HG03097 (cell line): ENCODE measurements at regions not wholly inside any gene's neighbourhood (a gene's known extent, or its start where the extent isn't known, plus 50 kb on each side); places are given as distances from the start of the nearest gene placed in this dataset.
"Not testable (repeated sequence)": the region's sequence is repeated elsewhere in the genome, so short reads cannot be mapped to it uniquely, and the experiment has no call there.

ENCODE experiments used
- ATAC-seq: cut with Tn5 transposase; IDR thresholded peaks from one replicate; pipeline ENCODE4 v1.9.1; 2021; ENCODE audit not compliant: unreplicated experiment, low FRiP score

DNA sequence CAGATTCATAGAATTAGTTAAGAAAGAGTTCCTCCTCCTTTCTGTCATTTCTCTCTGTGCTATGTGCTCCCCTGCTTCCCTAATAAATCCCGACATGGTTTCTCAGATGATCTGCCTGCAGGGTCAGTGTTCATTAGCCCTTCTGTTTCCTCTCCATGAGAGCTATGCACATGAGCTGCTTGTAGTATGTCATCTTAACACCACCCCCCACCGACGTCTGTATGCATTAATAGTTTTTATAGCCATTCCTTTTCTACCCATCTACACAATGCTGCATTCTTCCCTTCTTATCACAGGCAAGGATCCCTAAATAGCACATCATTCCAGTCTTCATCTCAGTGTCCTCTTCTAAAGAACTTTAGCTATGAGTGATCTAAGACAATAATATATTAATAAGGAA lies 809.1 kb downstream of the ANKRD7 start:
- ATAC-seq, result no peak

DNA sequence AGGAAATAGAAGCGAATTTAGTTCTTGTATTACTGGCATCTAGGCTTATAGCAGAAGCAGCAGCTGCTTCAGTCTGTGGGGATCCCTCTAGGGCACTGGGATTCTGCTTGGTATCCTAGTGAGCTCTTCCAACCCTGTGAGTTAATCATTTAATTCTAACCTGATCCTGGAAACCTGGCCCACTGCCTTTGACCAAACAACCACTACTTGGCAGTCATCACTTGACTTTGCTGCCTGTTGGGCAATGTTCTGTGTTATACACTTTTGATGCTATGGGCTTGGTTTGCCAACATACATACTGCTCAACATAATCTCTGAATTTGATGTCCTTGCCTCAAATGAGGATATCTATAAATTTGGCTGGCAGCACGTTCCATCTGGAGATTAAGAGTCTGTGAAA lies 813.4 kb downstream of the ANKRD7 start:
- ATAC-seq, result no peak

GRCh38 chr7:119046068-119046467 lies 821.6 kb downstream of the ANKRD7 start:
- ATAC-seq, result no peak

- no peak for ATAC-seq
Observed at GRCh38 chr7:119065966-119066365, 841.5 kb downstream of the ANKRD7 start.

- no peak for ATAC-seq
Observed at GRCh38 chr7:119086026-119086425, 861.5 kb downstream of the ANKRD7 start.

GRCh38 chr7:119090851-119091250 lies 866.3 kb downstream of the ANKRD7 start:
- no peak for ATAC-seq

- no peak for ATAC-seq
Observed at GRCh38 chr7:119096683-119097082, 872.2 kb downstream of the ANKRD7 start.

DNA sequence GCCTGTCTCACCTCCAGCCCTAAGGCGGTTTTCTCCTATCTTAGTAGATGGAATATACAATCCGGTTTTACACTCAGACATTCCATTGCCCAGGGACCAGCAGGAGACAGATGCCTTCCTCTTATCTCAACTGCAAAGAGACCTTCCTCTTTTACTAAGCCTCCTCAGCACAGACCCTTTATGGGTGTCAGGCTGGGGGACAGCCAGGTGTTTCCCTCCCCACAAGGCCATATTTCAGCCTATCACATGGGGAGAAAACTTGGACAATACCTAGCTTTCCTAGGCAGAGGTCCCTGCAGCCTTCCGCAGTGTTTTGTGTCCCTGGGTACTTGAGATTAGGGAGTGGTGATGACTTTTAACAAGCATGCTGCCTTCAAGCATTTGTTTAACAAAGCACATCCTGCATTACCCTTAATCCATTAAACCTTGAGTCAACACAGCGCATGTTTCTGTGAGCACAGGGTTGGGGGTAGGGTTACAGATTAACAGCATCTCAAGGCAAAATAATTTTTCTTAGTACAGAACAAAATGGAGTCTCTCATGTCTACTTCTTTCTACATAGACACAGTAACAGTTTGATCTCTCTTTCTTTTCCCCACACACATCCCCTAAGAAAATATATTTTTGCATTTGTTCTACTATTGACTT lies 876.2 kb downstream of the ANKRD7 start:
- ATAC-seq, result not testable (repeated sequence)

- no peak for ATAC-seq
Observed at GRCh38 chr7:119102291-119102690, 877.8 kb downstream of the ANKRD7 start.

DNA sequence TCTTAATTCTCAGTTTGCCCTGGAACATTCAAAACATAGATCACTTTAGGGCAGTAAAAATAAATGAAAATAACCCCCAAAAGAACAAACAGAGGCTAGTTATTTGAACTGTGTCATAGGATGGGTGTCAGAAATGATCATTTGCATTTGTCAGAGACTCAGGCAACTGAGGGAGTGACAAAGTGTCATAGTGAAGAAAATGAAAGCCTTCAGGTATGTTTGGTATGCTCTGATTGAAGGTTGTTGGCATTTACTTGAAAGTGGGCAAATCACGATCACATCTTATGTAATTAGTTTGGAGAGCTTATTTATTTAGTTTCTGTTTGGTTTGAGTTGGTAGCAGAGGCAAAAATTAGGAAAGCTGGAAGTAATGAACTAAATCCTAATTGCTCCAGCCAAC lies 880.9 kb downstream of the ANKRD7 start:
- ATAC-seq, result no peak

- no peak for ATAC-seq
Observed at GRCh38 chr7:119123326-119123725, 898.8 kb downstream of the ANKRD7 start.

DNA sequence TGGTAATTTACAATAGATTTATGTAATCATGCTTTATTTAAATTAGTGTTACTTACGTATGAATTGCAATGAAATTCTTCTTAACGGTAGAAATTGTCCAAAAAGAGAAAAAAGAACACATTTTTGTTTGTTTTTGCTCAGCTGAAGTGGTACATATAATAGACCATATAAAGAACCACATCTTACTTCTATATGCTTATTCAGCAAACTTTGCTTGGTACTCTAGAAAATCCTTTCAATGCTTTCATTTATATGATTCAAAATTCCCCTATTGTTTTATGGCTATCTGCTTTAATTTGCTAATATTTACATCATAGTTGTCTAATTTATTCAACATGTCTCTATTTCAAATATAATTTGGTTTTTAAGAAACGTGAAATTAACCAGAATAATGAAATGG lies 903.2 kb downstream of the ANKRD7 start:
- ATAC-seq, result no peak

DNA sequence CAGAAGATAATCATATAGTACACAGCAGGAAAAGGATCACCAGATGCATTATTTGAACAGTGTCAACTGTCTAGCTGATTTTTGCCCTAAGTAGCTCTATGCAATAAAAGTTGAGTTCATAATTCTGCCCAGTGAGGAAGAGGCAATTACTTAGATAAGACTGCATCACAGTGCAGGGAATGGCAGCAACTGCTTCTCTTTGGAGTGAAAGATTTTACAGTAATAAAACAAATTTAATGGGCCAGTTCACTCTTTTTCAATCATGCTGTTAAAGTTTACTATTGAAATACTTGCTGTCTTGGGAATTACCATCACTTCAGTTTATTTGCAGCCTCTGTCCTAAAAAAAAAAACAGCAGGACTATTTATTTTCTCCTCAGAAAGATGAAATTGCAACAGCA lies 907.9 kb downstream of the ANKRD7 start:
- ATAC-seq, result no peak

DNA sequence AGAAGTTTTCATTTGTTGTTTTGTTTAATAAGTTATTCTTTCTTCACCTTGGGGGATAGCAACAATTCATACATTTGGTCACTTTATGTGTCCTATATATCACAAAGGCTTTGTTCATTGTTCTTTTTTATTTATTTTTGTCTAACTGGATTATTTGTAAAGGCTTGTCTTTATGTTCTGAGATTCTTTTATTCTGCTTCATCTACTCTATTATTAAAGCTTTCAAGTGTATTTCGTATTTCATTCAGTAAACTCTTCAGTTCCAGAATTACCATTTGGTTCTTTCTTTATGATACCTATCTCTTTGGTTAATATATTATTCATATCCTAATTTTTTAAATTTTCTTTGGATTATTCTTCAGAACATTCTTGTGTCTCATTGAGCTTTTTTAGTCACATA lies 942.9 kb downstream of the ANKRD7 start:
- ATAC-seq, result no peak

DNA sequence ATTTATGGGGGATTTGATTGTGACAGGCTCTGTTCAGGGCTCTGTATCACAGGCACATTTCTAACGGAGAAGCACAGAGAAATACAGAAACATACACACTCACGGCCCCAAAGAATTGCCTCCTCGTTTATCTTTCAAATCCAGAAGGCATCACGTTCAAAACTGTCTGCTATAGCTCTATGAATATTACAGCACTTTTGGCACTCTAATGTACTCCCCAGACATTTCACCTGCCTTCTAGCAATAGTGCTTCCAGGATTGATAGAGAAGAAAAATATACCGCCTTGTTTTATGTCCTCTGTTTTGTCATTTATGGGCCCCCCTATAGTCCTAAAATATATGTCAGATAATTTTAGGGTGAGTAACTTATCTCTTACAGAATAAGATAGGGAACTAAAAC lies 947.5 kb downstream of the ANKRD7 start:
- ATAC-seq, result no peak

DNA sequence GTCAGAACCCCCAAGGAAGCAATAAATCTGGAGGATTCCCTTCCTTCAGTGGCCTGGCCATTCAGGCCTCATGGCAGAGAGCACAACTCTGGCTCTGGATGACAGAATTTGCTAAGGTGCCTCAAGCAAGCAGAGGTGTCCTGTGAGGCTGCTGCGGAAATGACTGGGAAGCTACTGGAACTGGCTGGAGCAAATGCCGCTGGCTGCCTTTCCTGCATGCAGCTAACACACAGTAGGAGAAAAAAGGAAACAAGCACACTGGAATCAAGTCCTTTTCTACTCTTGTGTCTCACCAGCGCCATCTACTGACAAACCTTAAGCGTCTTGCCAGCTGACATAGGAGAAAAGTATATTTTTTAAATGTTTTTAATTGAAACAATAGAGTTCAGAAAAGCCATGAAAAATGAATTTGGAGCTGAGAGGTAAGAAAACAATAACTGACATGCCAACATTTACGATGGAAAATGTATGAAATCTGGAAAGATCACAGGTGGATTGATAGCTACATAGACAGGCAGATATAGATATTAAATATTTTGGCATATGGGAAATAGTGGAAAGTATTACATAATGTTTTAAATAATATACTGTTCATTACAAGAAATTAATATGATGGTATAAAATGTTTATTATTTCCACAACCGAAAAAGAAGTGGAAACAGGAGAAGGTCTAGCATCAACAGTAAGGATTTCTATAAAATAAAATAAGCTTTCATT lies 951.6 kb downstream of the ANKRD7 start:
- no peak for ATAC-seq

DNA sequence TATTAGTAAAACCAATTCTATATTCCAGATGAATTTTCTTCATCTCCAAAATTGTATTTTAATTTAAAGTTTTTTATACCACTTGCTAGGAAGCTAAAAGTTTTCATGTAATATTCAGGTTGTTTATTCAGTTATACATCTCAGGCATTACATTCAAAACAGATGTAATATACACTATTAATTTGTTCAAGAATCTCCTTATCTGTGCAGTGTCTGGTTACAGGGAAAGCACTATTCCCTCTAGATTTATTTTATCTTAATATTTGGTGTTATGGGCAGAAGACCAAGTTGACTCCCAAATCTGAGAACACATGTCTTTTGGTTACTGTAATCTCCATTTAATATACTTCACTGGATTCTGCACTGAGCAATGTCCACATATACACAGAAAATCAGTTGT lies 953.4 kb downstream of the ANKRD7 start:
- ATAC-seq, result no peak

- ATAC-seq, result no peak
Observed at GRCh38 chr7:119184124-119184788, 959.8 kb downstream of the ANKRD7 start.

DNA sequence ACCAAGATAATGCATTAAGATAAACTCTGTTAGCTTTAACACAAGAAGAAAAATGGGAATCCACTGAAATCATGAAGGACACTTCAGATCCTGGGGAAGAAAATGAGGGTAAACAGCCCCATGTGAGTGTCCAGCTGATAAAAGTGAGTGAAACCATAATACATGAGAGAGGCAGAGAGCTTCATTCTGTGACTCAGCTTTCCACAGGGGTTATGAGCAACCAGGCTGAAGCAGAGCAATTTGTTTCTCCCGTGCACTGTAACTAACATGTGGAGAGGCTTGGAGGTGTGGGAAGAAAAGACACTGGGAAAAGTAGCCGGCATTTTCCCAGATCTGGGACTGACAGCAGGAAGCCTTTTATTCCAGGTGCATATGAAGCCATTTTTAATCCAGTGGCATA lies 971.7 kb downstream of the ANKRD7 start:
- no peak for ATAC-seq

- ATAC-seq, result no peak
Observed at GRCh38 chr7:119197172-119197876, 972.8 kb downstream of the ANKRD7 start.

GRCh38 chr7:119197877-119198527 lies 973.5 kb downstream of the ANKRD7 start:
- ATAC-seq, result peak; percentile 90
